ENCODE measurements at regions not wholly inside any gene's neighbourhood (a gene's known extent, or its start where the extent isn't known, plus 50 kb on each side); places are given as distances from the start of the nearest gene placed in this dataset.

DNA sequence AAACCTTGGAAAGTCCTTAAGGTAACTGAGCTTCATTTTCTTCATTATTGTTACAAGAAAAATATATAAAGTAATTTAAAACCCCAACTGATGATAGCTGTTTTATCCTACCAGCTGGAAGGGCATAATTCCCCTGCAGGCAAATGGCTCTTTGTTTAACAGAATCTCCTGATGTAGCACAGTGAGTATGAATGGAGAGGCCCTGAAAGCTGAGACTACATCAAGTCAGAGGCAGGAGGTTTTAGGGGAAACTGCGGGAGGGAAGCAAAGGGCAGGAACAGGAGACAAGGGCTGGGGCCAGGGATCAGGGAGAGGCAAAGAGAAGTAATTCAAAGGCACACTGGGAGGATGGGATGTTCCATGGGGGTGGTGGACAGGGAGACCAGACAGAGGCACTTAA is 119.0 kb upstream of the LRFN2 start:
- no peaks in the 10 kb centered on the region for H3K9me3 ChIP-seq (replicated peaks)
- DNase-seq (ENCODE audit: low read depth in 1 of 2, low spot score in 2 of 2), result no peak
- 0 out of 2 replicates have a peak, but pooled peaks cover 5% of the 10 kb centered on the region for H3K27me3 ChIP-seq (replicated peaks)
- H3K36me3 ChIP-seq, result no peaks in the 10 kb centered on the region
- H3K4me3 ChIP-seq, result no peak overlapping the region
- H3K27ac ChIP-seq, result no peak overlapping the region
- no peaks in the 10 kb centered on the region for H3K4me1 ChIP-seq (replicated peaks)

DNA sequence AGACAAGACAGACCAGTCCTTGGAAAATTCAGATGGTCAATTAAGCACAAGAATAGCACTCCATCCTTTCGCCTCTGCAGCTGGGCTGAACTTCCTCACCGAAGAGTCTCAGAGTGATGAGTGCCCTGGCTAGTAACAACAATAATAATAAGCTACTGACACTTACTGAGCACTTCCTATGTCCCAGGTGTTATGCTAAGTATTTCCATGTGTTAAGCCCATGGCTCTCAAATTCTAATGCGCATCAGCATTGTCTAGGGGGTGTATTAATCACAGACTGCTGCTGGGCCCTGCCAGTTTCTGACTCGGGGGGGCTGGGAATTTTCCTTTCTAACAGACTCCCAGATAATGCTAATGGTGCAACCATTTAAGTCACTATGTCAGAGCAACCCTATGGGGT is 118.2 kb upstream of the LRFN2 start:
- no peak for DNase-seq (ENCODE audit: low read depth in 1 of 2, low spot score in 2 of 2)
- Histone ChIP-seq H3K4me1 (replicated peaks) (no peaks in the 10 kb centered on the region), H3K9me3 (replicated peaks) (no peaks in the 10 kb centered on the region), H3K4me3 (no peak overlapping the region), H3K27ac (no peak overlapping the region), H3K27me3 (replicated peaks) (0 out of 2 replicates have a peak, but pooled peaks cover 5% of the 10 kb centered on the region), H3K36me3 (no peaks in the 10 kb centered on the region)

DNA sequence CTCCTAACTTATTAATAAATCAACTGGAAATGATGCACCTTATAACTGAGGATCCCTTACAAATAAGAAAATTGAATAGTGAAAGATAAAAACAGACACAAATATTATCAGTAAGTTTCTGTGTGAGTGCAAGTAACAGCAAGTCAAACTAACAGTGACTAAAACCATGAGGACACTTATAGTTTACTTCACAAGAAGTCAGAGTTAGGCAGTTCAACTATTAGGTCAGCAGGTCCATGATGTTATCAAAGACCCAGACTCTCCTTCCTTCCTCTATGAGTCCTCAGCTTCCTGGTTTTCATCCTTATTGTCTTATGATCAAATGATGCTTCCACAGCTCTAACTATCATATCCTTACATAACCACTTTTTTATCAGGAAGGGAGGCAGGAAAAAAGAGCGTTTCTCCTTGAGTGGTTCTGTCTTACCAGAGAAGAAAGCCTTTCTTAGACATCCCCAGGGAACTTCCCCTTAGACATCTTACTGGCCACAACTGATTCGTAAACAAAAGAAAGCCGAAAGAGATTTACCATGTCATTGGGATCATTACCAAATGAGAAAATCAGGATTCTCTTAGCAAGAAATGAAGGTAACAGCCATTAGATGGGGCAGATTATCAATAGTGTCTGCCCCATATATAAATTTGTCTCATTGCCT is 114.3 kb upstream of the LRFN2 start:
- Histone ChIP-seq H3K36me3 (no peaks in the 10 kb centered on the region), H3K9me3 (replicated peaks) (no peaks in the 10 kb centered on the region), H3K4me3 (no peak overlapping the region), H3K27me3 (replicated peaks) (0 out of 2 replicates have a peak, but pooled peaks cover 2% of the 10 kb centered on the region), H3K27ac (no peak overlapping the region), H3K4me1 (replicated peaks) (no peaks in the 10 kb centered on the region)
- DNase-seq (ENCODE audit: low read depth in 1 of 2, low spot score in 2 of 2), result no peak

DNA sequence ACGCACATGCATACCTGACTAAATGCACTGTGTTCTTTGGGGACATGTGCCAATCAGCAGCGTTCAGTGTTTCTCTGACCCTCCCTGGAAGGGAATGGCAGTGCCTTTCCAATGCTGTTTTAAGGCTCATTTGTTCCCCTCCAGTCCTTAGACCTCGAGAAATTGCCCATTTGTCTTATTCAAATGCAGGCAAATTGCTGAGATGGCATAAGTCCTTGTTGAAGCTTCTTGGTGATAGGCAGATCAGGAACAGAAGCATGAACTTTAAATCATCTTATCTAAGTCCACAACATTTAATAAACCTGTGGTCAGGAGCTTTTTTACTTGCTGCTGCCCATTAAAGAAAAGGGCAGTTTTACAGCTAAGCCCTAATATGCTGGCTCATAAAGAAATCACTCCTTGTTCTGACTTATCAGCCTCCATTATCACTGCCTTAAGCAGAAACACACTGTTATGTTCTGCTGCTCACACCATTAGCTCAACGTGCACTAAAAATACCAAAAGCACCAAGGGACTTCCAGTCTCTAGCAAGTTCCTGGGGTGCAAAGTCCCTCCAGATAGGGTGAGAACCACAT is 112.9 kb upstream of the LRFN2 start:
- Histone ChIP-seq H3K36me3 (no peaks in the 10 kb centered on the region), H3K4me3 (no peak overlapping the region), H3K9me3 (replicated peaks) (no peaks in the 10 kb centered on the region), H3K4me1 (replicated peaks) (no peaks in the 10 kb centered on the region), H3K27ac (no peak overlapping the region), H3K27me3 (replicated peaks) (0 out of 2 replicates have a peak, but pooled peaks cover 2% of the 10 kb centered on the region)
- no peak for DNase-seq (ENCODE audit: low read depth in 1 of 2, low spot score in 2 of 2)

DNA sequence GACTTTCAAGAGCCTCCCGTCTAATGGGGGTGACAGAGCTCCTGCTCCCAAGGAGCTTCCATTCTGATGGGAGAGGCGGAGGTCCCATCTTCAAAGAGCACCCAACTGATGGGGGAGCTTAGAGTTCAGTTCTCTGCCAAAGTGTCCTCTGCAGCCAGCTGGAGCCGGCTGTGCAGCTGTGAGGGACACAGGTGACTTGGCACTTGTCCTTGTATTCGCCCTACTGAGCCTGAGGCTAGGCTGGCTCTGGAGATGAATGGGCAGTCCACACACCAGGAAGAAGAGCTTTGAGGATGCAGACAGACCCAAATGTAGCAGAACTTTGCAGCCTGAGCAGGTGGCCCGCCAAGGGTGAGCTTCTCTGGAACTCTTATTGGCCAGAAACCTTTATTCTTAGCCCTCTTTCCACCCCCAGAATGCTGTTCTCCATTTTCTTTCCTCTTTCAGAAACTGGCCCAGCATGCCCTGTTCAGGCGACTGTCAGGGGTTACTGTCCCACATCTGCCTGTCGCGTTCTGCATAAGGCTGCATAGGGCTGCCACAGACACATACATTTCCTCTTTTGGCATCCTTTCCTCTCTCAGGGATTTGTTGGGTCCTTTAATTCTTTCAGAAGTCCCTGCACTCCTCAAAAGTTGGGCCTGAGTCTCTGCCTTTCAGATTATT is 108.7 kb upstream of the LRFN2 start:
- no peak overlapping the region for H3K27ac ChIP-seq
- H3K4me3 ChIP-seq, result no peak overlapping the region
- no peaks in the 10 kb centered on the region for H3K4me1 ChIP-seq (replicated peaks)
- DNase-seq (ENCODE audit: low read depth in 1 of 2, low spot score in 2 of 2), result no peak
- no peaks in the 10 kb centered on the region for H3K36me3 ChIP-seq
- 0 out of 2 replicates have a peak, but pooled peaks cover 2% of the 10 kb centered on the region for H3K27me3 ChIP-seq (replicated peaks)
- no peaks in the 10 kb centered on the region for H3K9me3 ChIP-seq (replicated peaks)

DNA sequence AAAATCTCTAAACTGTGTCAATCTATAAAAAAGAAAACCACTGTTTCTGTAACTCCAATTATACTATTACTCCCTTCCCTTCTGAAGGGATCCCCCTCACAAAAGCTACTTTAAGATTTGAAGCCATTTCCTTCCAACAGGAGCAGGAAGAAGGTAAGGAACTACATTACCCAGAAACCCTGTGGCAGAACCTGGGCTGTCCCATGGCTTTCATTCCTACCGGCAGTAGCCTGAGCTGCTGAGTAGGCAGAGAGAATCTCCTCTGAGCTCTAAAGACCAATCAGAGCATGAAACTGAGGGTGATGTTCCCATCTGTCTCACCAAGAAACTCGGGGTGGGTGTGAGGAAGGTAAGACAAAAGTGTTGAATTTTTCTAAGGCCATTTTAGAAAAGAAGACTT is 108.0 kb upstream of the LRFN2 start:
- H3K36me3 ChIP-seq, result no peaks in the 10 kb centered on the region
- no peak for DNase-seq (ENCODE audit: low read depth in 1 of 2, low spot score in 2 of 2)
- H3K9me3 ChIP-seq (replicated peaks), result no peaks in the 10 kb centered on the region
- no peak overlapping the region for H3K4me3 ChIP-seq
- H3K27ac ChIP-seq, result no peak overlapping the region
- 0 out of 2 replicates have a peak, but pooled peaks cover 2% of the 10 kb centered on the region for H3K27me3 ChIP-seq (replicated peaks)
- H3K4me1 ChIP-seq (replicated peaks), result no peaks in the 10 kb centered on the region

DNA sequence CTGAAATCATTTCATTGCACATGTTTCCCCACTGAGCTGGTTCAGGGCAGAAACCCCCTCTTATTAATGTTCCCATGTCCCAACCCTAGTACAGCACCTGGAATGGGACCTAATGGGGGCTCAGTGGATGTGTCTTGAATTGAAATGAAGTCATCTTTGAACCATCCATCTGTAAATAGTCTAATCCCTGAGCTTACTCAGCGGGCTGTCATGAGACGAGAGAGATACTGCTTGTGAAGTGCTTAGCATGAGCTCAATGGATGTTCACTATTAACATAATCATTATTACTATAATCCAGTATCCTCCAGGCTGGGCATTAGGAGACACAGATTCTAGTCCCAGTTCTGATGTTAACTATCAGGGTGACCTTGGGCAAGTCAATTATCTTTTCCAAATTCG is 106.6 kb upstream of the LRFN2 start:
- H3K36me3 ChIP-seq, result no peaks in the 10 kb centered on the region
- H3K27ac ChIP-seq, result no peak overlapping the region
- no peak overlapping the region for H3K4me3 ChIP-seq
- H3K9me3 ChIP-seq (replicated peaks), result no peaks in the 10 kb centered on the region
- no peak for DNase-seq (ENCODE audit: low read depth in 1 of 2, low spot score in 2 of 2)
- no peaks in the 10 kb centered on the region for H3K4me1 ChIP-seq (replicated peaks)
- H3K27me3 ChIP-seq (replicated peaks), result no peaks in the 10 kb centered on the region

DNA sequence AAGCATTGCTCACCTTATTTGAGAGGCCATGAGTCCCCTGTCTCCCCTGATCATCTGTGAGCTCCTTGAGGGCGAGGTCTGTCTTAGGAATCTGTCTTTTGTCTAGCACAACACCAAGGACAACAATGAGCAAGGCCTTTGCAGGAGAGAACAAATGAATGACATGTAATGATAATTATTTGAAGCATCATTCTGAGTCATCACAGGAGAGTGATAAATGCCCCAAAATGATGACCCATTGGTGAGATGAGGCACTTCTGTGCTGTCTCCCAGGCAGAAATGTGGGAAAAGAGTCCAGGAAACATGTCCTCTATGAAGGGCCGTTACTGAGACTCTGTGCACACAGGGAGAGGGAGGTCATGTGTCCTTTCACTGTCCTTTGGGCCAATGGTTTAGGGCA is 105.2 kb upstream of the LRFN2 start:
- H3K9me3 ChIP-seq (replicated peaks), result no peaks in the 10 kb centered on the region
- no peaks in the 10 kb centered on the region for H3K36me3 ChIP-seq
- H3K27ac ChIP-seq, result no peak overlapping the region
- no peaks in the 10 kb centered on the region for H3K4me1 ChIP-seq (replicated peaks)
- H3K27me3 ChIP-seq (replicated peaks), result no peaks in the 10 kb centered on the region
- no peak for DNase-seq (ENCODE audit: low read depth in 1 of 2, low spot score in 2 of 2)
- no peak overlapping the region for H3K4me3 ChIP-seq

DNA sequence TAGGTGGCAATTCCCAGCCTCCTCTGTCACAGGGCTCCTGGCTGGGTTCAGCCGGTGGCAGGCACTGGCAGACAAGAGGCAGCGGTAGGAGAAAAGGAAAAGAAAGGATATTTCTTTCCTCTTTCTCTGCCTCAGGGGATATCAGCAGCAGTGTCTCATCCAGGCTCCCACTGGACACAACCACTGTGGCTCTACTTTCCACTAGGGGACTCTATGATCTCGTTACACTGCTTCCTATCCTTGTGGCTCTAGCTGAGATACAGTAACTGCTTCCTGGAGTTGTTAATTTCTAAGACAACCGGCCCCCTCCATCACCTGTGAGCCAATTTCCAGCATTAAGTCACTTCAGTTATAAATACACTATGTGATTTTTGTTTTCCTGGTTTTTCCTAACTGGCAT is 102.0 kb upstream of the LRFN2 start:
- H3K4me1 ChIP-seq (replicated peaks), result no peaks in the 10 kb centered on the region

DNA sequence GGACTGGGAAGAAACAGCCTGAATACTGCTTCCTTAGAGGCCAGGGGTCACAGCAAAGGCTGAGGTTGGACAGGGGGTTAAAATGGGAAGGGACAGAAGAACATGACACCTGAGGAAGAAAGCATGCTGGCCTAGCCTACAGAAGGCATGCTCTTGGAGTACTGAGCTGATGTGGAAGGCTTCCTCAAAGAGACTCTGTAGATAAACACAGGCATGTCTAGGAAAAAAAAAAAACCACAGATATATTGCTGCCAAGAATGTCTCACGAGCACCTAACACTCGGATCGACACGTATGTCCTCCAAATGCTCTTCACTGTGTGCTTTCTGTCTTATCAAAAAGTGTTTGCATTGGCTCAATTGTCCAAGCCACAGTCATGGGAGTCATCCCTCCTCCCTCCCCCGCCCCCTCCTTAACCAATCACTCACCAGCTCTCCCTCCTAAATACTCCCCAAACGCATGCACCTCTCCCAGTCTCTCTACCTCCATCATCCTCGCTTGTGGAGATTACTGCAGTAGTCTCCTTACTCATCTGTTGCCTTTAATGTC is 101.1 kb upstream of the LRFN2 start:
- Histone ChIP-seq H3K4me3 (no peak overlapping the region), H3K4me1 (replicated peaks) (no peaks in the 10 kb centered on the region), H3K27ac (no peak overlapping the region), H3K9me3 (replicated peaks) (no peaks in the 10 kb centered on the region; the same call in 1 of the 2 replicates), H3K27me3 (replicated peaks) (no peaks in the 10 kb centered on the region), H3K36me3 (no peaks in the 10 kb centered on the region)
- DNase-seq (ENCODE audit: low read depth in 1 of 2, low spot score in 2 of 2), result no peak

More for the DNA sequence above, 102.0 kb upstream of the LRFN2 start:
- no peaks in the 10 kb centered on the region for H3K36me3 ChIP-seq
- no peaks in the 10 kb centered on the region for H3K27me3 ChIP-seq (replicated peaks)
- H3K4me3 ChIP-seq, result no peak overlapping the region
- DNase-seq (ENCODE audit: low read depth in 1 of 2, low spot score in 2 of 2), result no peak
- H3K9me3 ChIP-seq (replicated peaks), result no peaks in the 10 kb centered on the region; the same call in 1 of the 2 replicates
- no peak overlapping the region for H3K27ac ChIP-seq

DNA sequence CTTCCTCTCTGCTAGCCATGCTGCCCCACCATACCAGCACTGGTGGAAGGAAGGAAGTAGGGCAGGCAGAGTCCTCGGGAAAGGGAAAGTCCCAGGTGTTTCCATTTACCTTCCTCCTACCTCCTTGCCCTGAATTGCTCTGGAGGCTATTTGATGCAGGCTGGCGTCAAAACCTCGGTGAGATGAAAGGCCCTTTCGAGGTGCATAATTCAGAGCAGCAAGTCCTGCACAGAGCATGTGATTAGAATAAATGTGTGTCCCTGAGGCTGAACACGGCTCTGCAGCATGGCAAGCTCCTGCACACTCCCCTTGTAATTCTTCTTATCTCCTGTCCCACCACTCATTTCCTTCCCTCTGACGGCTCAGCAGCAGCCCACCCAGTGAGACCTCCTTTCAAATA is 98.7 kb upstream of the LRFN2 start:
- no peaks in the 10 kb centered on the region for H3K27me3 ChIP-seq (replicated peaks)
- H3K27ac ChIP-seq, result no peak overlapping the region
- no peaks in the 10 kb centered on the region for H3K4me1 ChIP-seq (replicated peaks)
- no peak overlapping the region for H3K4me3 ChIP-seq
- no peaks in the 10 kb centered on the region; the same call in 1 of the 2 replicates for H3K9me3 ChIP-seq (replicated peaks)
- H3K36me3 ChIP-seq, result no peaks in the 10 kb centered on the region
- DNase-seq (ENCODE audit: low read depth in 1 of 2, low spot score in 2 of 2), result no peak

DNA sequence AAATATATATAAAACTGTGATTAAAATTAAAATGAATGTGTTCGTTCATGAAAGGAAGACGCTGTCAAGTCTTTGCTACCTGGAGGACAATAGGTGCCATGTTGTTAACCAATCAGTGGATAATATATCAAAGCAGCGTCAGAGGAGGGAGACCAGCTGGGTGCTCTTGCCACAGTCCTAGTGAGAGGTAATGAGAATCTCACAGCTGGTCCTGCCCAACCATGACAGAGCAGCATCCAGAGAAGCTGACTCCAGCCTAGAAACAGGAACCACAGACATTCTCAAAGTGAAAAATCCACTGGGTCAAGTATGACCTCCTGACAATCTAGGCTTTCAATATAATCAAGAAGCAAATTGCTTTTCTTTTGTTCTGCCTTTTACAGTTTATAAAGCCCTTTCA is 94.5 kb upstream of the LRFN2 start:
- no peak overlapping the region for H3K27ac ChIP-seq

DNA sequence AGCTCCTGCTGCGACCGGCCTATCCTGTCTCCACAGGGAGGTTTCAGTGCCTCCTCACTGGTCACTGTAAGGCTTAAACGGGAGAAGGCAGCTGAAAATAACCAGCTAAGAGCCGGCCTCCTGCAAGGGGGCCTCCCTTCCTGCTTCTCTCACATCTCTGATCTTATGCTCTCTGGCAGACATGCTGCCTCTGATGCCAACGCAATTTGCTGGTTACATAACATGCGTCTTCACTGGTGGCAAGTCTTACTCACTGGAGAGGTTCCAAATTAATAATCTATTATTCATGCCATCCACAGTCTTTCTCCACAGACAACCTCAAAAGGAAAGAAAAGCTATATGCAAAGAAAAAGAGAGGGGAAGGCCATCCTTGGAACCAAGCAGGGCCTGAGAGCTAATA is 91.8 kb upstream of the LRFN2 start:
- no peaks in the 10 kb centered on the region for H3K4me1 ChIP-seq (replicated peaks)
- H3K27me3 ChIP-seq (replicated peaks), result no peaks in the 10 kb centered on the region
- H3K27ac ChIP-seq, result no peak overlapping the region
- H3K9me3 ChIP-seq (replicated peaks), result no peaks in the 10 kb centered on the region
- H3K4me3 ChIP-seq, result no peak overlapping the region
- no peak for DNase-seq (ENCODE audit: low read depth in 1 of 2, low spot score in 2 of 2)
- no peaks in the 10 kb centered on the region for H3K36me3 ChIP-seq

More for the DNA sequence above, 94.5 kb upstream of the LRFN2 start:
- no peak for DNase-seq (ENCODE audit: low read depth in 1 of 2, low spot score in 2 of 2)
- Histone ChIP-seq H3K9me3 (replicated peaks) (no peaks in the 10 kb centered on the region; the same call in 1 of the 2 replicates), H3K27me3 (replicated peaks) (no peaks in the 10 kb centered on the region), H3K4me1 (replicated peaks) (no peaks in the 10 kb centered on the region), H3K4me3 (no peak overlapping the region), H3K36me3 (no peaks in the 10 kb centered on the region)

DNA sequence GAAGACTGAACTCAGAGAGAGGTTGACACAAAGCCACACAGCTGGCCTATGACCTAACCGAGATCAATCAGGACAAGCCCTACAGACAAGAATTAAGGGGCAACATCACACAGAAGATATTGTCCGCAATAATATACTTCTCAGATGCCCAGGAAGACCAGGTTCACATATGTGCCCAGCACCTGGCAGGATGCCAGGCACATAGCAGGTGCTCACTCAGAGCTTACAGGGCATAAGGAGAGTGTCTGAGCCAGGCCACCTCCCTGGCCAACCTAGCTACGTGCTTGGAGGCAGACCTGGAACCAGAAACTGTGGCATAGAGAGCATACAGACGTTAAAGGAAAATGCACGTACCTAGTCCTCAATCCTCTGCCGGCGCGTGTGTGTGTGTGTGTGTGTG is 87.0 kb upstream of the LRFN2 start:
- H3K4me1 ChIP-seq (replicated peaks), result no peaks in the 10 kb centered on the region
- H3K9me3 ChIP-seq (replicated peaks), result no peaks in the 10 kb centered on the region
- H3K4me3 ChIP-seq, result no peak overlapping the region
- H3K27ac ChIP-seq, result no peak overlapping the region
- no peaks in the 10 kb centered on the region for H3K36me3 ChIP-seq
- no peak for DNase-seq (ENCODE audit: low read depth in 1 of 2, low spot score in 2 of 2)
- 0 out of 2 replicates have a peak, but pooled peaks cover 5% of the 10 kb centered on the region for H3K27me3 ChIP-seq (replicated peaks)

All from SJSA1 (cell line).